Small intestine (tissue), 7 donors: ENCODE measurements at regions not wholly inside any gene's neighbourhood (a gene's known extent, or its start where the extent isn't known, plus 50 kb on each side); places are given as distances from the start of the nearest gene placed in this dataset.

ENCODE experiments used
- DNase-seq, 2 donors: peaks; one replicate each; pipeline versions ENCODE4 v3.0.0 to v3.0.0-alpha.2; 2013
- FAIRE-seq: peaks from 2 replicates; lab custom pipeline; 2012; peaks lifted over from hg19 to GRCh38; lab: Jason Lieb, UNC
- H3K27ac ChIP-seq, 3 donors: one replicate each; pipeline ENCODE4 v1.5.1; 2013; ENCODE audit warnings: low read length in 2 of 3, mild to moderate bottlenecking in 2 of 3, control low read depth in 1 of 3, inconsistent platforms in 1 of 3, low read depth in 1 of 3, moderate library complexity in 1 of 3
- H3K27me3 ChIP-seq, 3 donors: one replicate each; pipeline ENCODE4 v1.6.1; 2013; ENCODE audit warnings: low read length in 3 of 3, inconsistent platforms in 1 of 3; ENCODE audit not compliant: control insufficient read depth in 3 of 3, insufficient read depth in 3 of 3
- H3K36me3 ChIP-seq, 3 donors: one replicate each; pipeline ENCODE4 v1.6.1; 2013; ENCODE audit warnings: low read length in 3 of 3, inconsistent platforms in 1 of 3, low read depth in 1 of 3, mild to moderate bottlenecking in 1 of 3, moderate library complexity in 1 of 3; ENCODE audit not compliant: control insufficient read depth in 3 of 3, insufficient read depth in 2 of 3
- H3K4me1 ChIP-seq, 3 donors: one replicate each; pipeline ENCODE4 v1.6.1; 2013; ENCODE audit warnings: low read length in 2 of 3, inconsistent platforms in 1 of 3, low read depth in 1 of 3, mild to moderate bottlenecking in 1 of 3, moderate library complexity in 1 of 3; ENCODE audit not compliant: control insufficient read depth in 3 of 3, insufficient read depth in 2 of 3
- H3K4me3 ChIP-seq, 3 donors: one replicate each; pipeline ENCODE4 v1.5.1; 2013; ENCODE audit warnings: low read length in 3 of 3, control low read depth in 1 of 3, inconsistent platforms in 1 of 3, low read depth in 1 of 3, mild to moderate bottlenecking in 1 of 3, moderate library complexity in 1 of 3
- H3K9me3 ChIP-seq, 2 donors: one replicate each; pipeline ENCODE4 v1.6.1; 2013; ENCODE audit warnings: low read depth in 1 of 2, low read length in 1 of 2; ENCODE audit not compliant: control insufficient read depth in 2 of 2, insufficient read depth in 1 of 2
- WGBS, 3 donors: extraction: QIAGEN DNeasy Blood & Tissue Kit; methylation state at CpG; one replicate each; pipeline ENCODE4 v1.1.7; 2013; 5-methylcytosine and 5-hydroxymethylcytosine counted together
- donor health status: healthy with polysubstance abuse.
- donor health status: control.
- donor health status: control.
- donor health status: Bipolar disorder and iron deficiency.
- donor health status: healthy.

DNA sequence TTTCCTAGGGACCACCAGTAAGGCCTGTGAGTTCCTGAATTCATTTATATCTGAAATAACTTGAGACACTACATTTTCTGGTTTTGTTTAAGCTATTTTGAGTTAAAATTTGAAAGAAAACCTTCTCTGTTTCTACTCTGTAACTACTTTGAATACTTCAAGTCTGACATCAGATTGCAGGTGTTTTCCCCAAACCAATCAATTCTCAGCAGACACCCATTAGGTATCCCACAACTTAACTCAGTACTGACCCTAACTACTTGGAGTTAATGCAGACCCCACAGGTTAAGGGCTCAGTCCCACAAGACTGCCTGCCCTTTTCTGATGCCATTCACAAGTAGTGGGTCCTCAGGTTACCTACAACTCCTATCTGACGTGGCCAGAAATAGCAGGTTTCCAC is 1100.0 kb upstream of the SLIT2 start:
- WGBS, 3 donors, result 71 to 89% (median 86%) methylated on average over 1 of the region's 1 CpG
- H3K4me3 ChIP-seq, result no peak overlapping the region
- H3K27ac ChIP-seq, result no peak overlapping the region
- no peaks in the 10 kb centered on the region for H3K4me1 ChIP-seq
- DNase-seq (no peak), FAIRE-seq (no peak)
- H3K36me3 ChIP-seq, result no peaks in the 10 kb centered on the region
- no peaks in the 10 kb centered on the region for H3K27me3 ChIP-seq
- H3K9me3 ChIP-seq, result peaks cover under 1 to 15% of the 10 kb centered on the region in 2 donors

DNA sequence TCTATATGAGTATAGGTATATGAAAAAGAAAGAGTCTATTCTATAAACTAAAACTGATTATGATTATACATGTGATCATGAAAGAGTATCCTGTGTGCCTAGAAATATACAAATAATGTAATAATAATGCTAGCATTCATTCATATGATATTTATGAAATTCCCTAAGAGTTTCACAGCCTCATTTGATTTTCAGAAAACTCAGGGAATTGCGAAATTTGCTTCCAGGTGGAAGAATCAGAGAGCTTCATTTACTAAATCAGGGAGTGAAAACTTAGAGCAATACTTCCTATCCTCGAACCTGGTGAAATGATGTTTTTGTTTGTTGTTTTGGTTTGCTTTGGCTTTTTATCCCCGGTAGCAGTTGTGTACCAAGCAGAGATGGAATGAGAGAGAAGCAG is 1105.7 kb upstream of the SLIT2 start:
- no peak overlapping the region for H3K27ac ChIP-seq
- FAIRE-seq (no peak), DNase-seq (no peak)
- H3K27me3 ChIP-seq, result no peaks in the 10 kb centered on the region
- no peaks in the 10 kb centered on the region for H3K9me3 ChIP-seq
- H3K4me1 ChIP-seq, result no peaks in the 10 kb centered on the region
- no peaks in the 10 kb centered on the region for H3K36me3 ChIP-seq
- WGBS, 3 donors, result 51 to 82% (median 61%) methylated on average over 3 of the region's 3 CpGs
- H3K4me3 ChIP-seq, result no peak overlapping the region

DNA sequence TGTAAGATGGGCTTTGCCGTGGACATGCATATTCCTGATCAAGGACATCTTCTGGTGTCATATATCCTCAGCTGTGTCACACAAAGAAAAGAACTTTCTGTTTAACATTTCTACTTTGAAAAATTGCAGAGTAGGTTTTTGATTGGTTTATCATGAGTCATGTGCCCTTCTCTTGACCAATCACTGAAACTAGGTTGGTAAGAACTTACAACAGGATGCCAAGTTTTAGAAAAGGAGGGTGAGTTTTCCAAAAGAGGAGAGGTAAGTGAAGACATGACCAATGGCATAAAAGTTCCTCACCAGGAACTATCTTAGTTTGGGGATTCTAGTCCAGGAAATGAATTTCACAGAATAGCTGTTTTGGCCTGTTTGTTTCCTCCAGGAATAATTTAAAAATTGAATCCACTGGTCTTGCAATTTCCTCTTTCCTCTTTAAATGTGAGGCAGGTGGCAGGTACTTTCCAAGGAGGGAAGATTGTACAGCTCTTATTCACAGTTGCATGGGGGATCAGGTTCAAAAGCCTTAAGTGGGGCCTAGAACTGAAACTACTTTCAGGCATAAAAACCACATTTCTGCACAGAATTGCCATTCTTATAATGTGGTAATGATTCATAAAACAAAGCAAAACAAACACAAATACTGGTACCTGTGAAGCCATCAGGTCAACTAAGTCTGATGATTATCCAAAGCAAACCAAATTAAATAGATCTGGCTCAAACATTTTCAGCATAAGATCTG is 1114.5 kb upstream of the LCORL start:
- H3K27ac ChIP-seq, result no peak overlapping the region
- H3K4me3 ChIP-seq, result no peak overlapping the region
- no peaks in the 10 kb centered on the region for H3K27me3 ChIP-seq
- FAIRE-seq (no peak), DNase-seq (no peak)
- no peaks in the 10 kb centered on the region for H3K9me3 ChIP-seq
- WGBS, 3 donors, result 69 to 91% (median 87%) methylated on average over 1 of the region's 1 CpG
- no peaks in the 10 kb centered on the region for H3K36me3 ChIP-seq
- H3K4me1 ChIP-seq, result no peaks in the 10 kb centered on the region

DNA sequence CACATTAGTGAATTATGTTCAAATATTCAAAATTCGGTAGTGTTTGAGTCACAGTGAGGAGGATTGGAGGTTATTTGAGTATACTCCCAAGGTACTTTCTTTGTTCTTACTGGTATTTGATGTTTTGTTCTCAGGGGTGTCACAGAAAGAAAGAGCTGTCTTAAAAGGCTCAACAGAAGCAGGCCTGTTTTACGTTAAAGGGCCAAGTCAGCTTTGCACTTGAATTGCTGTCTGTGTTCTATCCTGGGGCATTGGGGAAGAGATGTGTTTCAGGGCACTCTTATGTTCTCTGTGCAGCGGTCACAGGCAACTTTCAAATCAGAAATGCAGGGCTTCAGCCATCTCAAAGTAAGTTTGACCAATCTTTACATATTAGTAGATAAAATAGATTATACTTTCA is 1113.1 kb upstream of the LCORL start:
- no peaks in the 10 kb centered on the region for H3K27me3 ChIP-seq
- DNase-seq, result no peak
- no peaks in the 10 kb centered on the region for H3K9me3 ChIP-seq
- H3K4me1 ChIP-seq, result no peaks in the 10 kb centered on the region
- no peak for FAIRE-seq
- H3K36me3 ChIP-seq, result no peaks in the 10 kb centered on the region
- no peak overlapping the region for H3K4me3 ChIP-seq
- no peak overlapping the region for H3K27ac ChIP-seq
- WGBS, 3 donors, result 71 to 82% (median 81%) methylated on average over 3 of the region's 3 CpGs

DNA sequence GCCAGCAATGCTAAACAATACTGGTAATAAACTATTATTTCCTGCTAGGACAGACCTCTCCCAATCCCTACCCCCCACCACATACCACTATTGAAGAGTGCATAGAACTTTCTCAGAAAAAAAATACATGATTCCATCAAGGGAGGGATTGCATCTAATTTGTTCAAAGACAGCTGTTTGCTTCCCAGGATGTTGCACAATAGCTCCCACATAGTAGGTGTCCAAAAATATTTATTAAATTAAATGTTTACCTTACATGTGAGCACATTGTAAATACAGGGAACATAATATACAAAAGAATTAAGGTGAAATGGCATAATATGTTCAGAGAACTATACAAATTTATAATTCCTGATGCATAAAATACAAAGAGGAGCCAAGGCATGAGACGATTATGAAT is 1111.8 kb upstream of the LCORL start:
- 63 to 84% (median 73%) methylated on average over 1 of the region's 1 CpG for WGBS, 3 donors
- Histone ChIP-seq H3K36me3 (no peaks in the 10 kb centered on the region), H3K4me3 (no peak overlapping the region), H3K9me3 (no peaks in the 10 kb centered on the region), H3K27me3 (no peaks in the 10 kb centered on the region), H3K27ac (no peak overlapping the region), H3K4me1 (no peaks in the 10 kb centered on the region)
- FAIRE-seq, result no peak
- no peak for DNase-seq

DNA sequence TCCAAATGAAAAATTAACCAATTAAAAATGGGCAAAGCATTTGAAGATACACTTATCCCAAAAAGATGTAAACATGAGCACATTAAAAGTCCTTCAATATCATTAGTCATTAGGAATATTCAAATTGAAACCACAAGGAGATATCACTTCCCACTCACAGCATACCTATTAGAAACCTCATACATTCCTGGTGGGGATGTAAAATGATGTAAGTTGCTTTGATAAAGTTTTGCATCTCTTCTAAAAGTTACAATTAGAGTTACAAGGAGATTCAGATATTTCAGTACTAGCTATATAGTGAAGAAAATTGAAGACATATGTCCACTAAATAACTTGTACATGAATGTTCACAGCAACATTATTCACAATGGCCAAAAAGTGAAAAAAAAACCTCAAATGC is 1109.3 kb upstream of the LCORL start:
- Histone ChIP-seq H3K4me3 (no peak overlapping the region), H3K27me3 (no peaks in the 10 kb centered on the region), H3K9me3 (no peaks in the 10 kb centered on the region), H3K27ac (no peak overlapping the region), H3K4me1 (no peaks in the 10 kb centered on the region), H3K36me3 (no peaks in the 10 kb centered on the region)
- DNase-seq (no peak), FAIRE-seq (no peak)

DNA sequence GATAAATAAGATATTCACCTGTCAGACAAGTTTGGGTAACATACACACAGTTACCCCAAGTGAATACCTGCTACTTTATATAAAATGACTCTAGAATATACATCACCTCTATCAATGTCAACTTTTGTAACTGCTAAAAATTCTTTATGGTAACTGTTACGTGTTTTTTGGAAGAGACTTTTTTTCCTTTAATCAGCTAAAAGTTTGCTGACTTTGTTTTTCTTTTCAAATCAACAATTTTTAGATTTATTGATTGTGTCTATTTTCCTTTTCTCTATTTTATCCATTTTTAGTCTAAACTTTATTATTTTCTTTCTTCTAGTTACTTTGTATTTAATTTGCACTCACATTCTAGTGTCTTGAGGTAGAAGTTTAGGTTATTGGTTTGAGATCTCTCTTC is 1106.6 kb upstream of the LCORL start:
- H3K4me3 ChIP-seq, result no peak overlapping the region
- no peak for FAIRE-seq
- 63 to 91% (median 63%) methylated on average over 1 of the region's 1 CpG for WGBS, 3 donors
- no peak for DNase-seq
- no peaks in the 10 kb centered on the region for H3K27me3 ChIP-seq
- H3K9me3 ChIP-seq, result no peaks in the 10 kb centered on the region
- H3K27ac ChIP-seq, result no peak overlapping the region
- H3K36me3 ChIP-seq, result no peaks in the 10 kb centered on the region
- H3K4me1 ChIP-seq, result no peaks in the 10 kb centered on the region

DNA sequence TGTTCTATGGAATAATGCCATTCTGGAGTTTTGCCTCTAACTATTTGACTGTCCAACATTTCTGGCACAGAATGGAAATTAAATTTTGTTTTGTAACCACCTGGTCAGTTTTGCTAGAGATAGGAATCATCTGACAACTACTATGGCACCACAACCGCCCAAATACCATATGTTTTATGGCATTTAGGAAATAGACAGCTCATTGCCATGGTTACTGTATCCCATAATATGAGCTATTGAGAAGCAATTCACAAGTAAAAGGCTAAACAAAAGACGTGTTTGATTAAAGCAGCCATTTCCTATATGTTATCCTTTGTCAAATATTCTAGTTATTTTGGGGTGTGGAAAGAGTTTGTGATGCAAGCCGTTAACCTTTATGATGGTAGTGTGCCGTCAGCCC is 1105.3 kb upstream of the LCORL start:
- no peaks in the 10 kb centered on the region for H3K4me1 ChIP-seq
- no peak overlapping the region for H3K27ac ChIP-seq
- H3K27me3 ChIP-seq, result no peaks in the 10 kb centered on the region
- FAIRE-seq (no peak), DNase-seq (no peak)
- no peaks in the 10 kb centered on the region for H3K36me3 ChIP-seq
- H3K9me3 ChIP-seq, result no peaks in the 10 kb centered on the region
- no peak overlapping the region for H3K4me3 ChIP-seq
- 70 to 80% (median 72%) methylated on average over 4 of the region's 4 CpGs for WGBS, 3 donors

DNA sequence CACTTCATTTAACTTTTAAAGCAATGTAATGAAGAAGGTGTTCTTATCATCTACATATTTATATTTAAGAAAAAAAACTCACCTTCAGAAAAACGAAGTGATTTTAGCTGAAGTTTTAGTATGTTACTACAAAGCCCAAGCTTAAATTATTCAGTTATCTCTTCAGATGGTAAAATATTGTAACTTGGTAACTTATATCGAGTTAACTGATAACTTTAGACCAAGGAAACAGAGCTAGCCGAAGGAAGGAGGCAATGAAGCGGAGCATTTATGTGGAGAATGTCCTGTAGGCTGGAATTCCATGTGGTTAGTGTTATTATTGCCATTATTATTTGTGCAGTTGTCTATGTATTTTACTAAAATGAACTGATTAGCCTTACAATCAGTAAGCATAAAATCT is 1102.1 kb upstream of the LCORL start:
- WGBS, 3 donors, result 58 to 79% (median 59%) methylated on average over 4 of the region's 4 CpGs
- Histone ChIP-seq H3K9me3 (peaks cover 0 to 6% of the 10 kb centered on the region in 2 donors), H3K4me3 (no peak overlapping the region), H3K27ac (no peak overlapping the region), H3K36me3 (no peaks in the 10 kb centered on the region), H3K4me1 (no peaks in the 10 kb centered on the region), H3K27me3 (no peaks in the 10 kb centered on the region)
- no peak for DNase-seq
- no peak for FAIRE-seq
